Body of pancreas (tissue), 4 donors: ENCODE measurements at regions not wholly inside any gene's neighbourhood (a gene's known extent, or its start where the extent isn't known, plus 50 kb on each side); places are given as distances from the start of the nearest gene placed in this dataset.

Experiments
- CTCF ChIP-seq, 7 experiments: fragments of 450-650 bp in 4 of 7; fragments of 200-600 bp in 3 of 7; sonication (generic) in 3 of 7; IDR thresholded peaks; one replicate each; pipeline ENCODE4 v1.5.1; 2016 to 2019; ENCODE audit warnings: antibody characterized with exemption in 7 of 7
- POLR2A ChIP-seq, 3 donors: fragments of 450-650 bp; IDR thresholded peaks; one replicate each; pipeline ENCODE4 v1.6.1; 2016; ENCODE audit warnings: antibody characterized with exemption in 3 of 3, mild to moderate bottlenecking in 2 of 3

- TF ChIP-seq POLR2A (IDR thresholded peaks at IDR 0.05) (no peak), CTCF (IDR thresholded peaks at IDR 0.05) (no peak)
Measured at GRCh38 chr4:125722009-125722408, 407.3 kb downstream of the FAT4 start.
